Vagina (tissue), 2 donors: ENCODE measurements at regions not wholly inside any gene's neighbourhood (a gene's known extent, or its start where the extent isn't known, plus 50 kb on each side); places are given as distances from the start of the nearest gene placed in this dataset.

Source experiments
- DNase-seq, 2 donors: peaks; one replicate each; pipeline ENCODE4 v3.0.0-alpha.2; 2017; ENCODE audit errors: extremely low spot score in 2 of 2
- H3K27ac ChIP-seq: fragments of 200-600 bp; sonication (generic); one replicate; pipeline ENCODE4 v1.5.1; 2019
- H3K27me3 ChIP-seq: fragments of 200-600 bp; sonication (generic); one replicate; pipeline ENCODE4 v1.5.1; 2019
- H3K36me3 ChIP-seq, 2 donors: fragments of 200-600 bp; sonication (generic); one replicate each; pipeline ENCODE4 v1.5.1; 2017 to 2019
- H3K4me1 ChIP-seq: fragments of 200-600 bp; sonication (generic); one replicate; pipeline ENCODE4 v1.5.1; 2019
- H3K4me3 ChIP-seq, 2 donors: fragments of 200-600 bp; sonication (generic); 1 replicate in 1 of 2; 2 replicates in 1 of 2; pipeline ENCODE4 v1.5.1; 2016 to 2019
- H3K9me3 ChIP-seq: fragments of 200-600 bp; sonication (generic); one replicate; pipeline ENCODE4 v1.5.1; 2019
- POLR2A ChIP-seq, 2 donors: fragments of 450-650 bp; IDR thresholded peaks; one replicate each; pipeline ENCODE4 v1.6.1; 2017; ENCODE audit warnings: antibody characterized with exemption in 2 of 2, mild to moderate bottlenecking in 2 of 2, moderate library complexity in 2 of 2
- POLR2AphosphoS5 ChIP-seq, 2 donors: sonication (generic); formaldehyde crosslinking; IDR thresholded peaks; one replicate each; pipeline ENCODE4 v1.9.0; 2017; ENCODE audit warnings: antibody characterized with exemption in 2 of 2, mild to moderate bottlenecking in 2 of 2, low read depth in 1 of 2; ENCODE audit not compliant: insufficient read depth in 1 of 2
- intact Hi-C: fragments of 100-400 bp; cut with DNase I; formaldehyde crosslinking; loops from one replicate; pipeline ENCODE4 v1.15.1; 2023
- TF ChIP-seq, protein P1 (sequence below), 3 experiments: fragments of 450-650 bp in 2 of 3; fragments of 200-600 bp in 1 of 3; sonication (generic) in 1 of 3; IDR thresholded peaks; one replicate each; pipeline ENCODE4 v1.5.1; 2017 to 2019; ENCODE audit warnings: antibody characterized with exemption in 3 of 3, mild to moderate bottlenecking in 2 of 3, moderate library complexity in 2 of 3

DNA sequence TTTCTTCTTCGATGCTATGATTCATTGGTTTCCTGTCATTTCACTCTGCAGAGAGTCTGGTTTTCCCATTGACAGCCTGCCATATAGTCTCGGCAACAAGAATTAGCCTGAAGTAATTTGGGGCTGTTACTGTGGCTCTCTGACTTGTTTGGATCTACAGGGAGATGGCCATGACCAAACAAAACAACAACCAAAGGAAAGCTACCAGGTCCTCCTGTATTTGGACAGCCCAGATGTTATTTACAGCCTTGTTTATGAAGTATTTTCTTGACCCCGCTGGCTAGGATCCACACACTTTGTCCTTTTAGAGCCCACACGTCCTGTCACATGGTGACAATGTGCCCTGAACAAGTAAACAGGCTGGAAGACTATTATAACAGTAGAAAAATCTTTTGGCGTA, 111.4 kb upstream of the PREP start:
- no peak overlapping the region for H3K27ac ChIP-seq
- TF ChIP-seq POLR2AphosphoS5 (IDR thresholded peaks at IDR 0.05; ENCODE audit: insufficient read depth in 1 of 2, low read depth in 1 of 2) = no peak
- no peak for TF ChIP-seq POLR2A (IDR thresholded peaks at IDR 0.05)
- TF ChIP-seq, protein P1, sequence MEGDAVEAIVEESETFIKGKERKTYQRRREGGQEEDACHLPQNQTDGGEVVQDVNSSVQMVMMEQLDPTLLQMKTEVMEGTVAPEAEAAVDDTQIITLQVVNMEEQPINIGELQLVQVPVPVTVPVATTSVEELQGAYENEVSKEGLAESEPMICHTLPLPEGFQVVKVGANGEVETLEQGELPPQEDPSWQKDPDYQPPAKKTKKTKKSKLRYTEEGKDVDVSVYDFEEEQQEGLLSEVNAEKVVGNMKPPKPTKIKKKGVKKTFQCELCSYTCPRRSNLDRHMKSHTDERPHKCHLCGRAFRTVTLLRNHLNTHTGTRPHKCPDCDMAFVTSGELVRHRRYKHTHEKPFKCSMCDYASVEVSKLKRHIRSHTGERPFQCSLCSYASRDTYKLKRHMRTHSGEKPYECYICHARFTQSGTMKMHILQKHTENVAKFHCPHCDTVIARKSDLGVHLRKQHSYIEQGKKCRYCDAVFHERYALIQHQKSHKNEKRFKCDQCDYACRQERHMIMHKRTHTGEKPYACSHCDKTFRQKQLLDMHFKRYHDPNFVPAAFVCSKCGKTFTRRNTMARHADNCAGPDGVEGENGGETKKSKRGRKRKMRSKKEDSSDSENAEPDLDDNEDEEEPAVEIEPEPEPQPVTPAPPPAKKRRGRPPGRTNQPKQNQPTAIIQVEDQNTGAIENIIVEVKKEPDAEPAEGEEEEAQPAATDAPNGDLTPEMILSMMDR (IDR thresholded peaks at IDR 0.05) = no peak
- H3K9me3 ChIP-seq = no peaks in the 10 kb centered on the region
- DNase-seq = no peak
- H3K36me3 ChIP-seq = no peaks in the 10 kb centered on the region
- H3K4me1 ChIP-seq = no peaks in the 10 kb centered on the region
- no peaks in the 10 kb centered on the region for H3K27me3 ChIP-seq
- H3K4me3 ChIP-seq = no peak overlapping the region
- intact Hi-C loops = no loop called here

GRCh38 chr6:105511639-105512038, 108.8 kb upstream of the PREP start:
- no peak overlapping the region for H3K27ac ChIP-seq
- no peaks in the 10 kb centered on the region for H3K36me3 ChIP-seq
- TF ChIP-seq POLR2AphosphoS5 (IDR thresholded peaks at IDR 0.05; ENCODE audit: insufficient read depth in 1 of 2, low read depth in 1 of 2) = no peak
- TF ChIP-seq POLR2A (IDR thresholded peaks at IDR 0.05) = no peak
- TF ChIP-seq, protein P1 (IDR thresholded peaks at IDR 0.05) = no peak
- no peak for DNase-seq
- H3K4me3 ChIP-seq = no peak overlapping the region
- intact Hi-C loops = no loop called here
- no peaks in the 10 kb centered on the region for H3K9me3 ChIP-seq
- no peaks in the 10 kb centered on the region for H3K27me3 ChIP-seq
- no peaks in the 10 kb centered on the region for H3K4me1 ChIP-seq

GRCh38 chr6:105510746-105511145, 107.9 kb upstream of the PREP start:
- Histone ChIP-seq H3K4me3 (no peak overlapping the region), H3K27ac (no peak overlapping the region), H3K36me3 (no peaks in the 10 kb centered on the region), H3K4me1 (no peaks in the 10 kb centered on the region), H3K9me3 (no peaks in the 10 kb centered on the region), H3K27me3 (no peaks in the 10 kb centered on the region)
- TF ChIP-seq, protein P1 (IDR thresholded peaks at IDR 0.05) = no peak
- TF ChIP-seq POLR2A (IDR thresholded peaks at IDR 0.05) (no peak), POLR2AphosphoS5 (IDR thresholded peaks at IDR 0.05; ENCODE audit: insufficient read depth in 1 of 2, low read depth in 1 of 2) (no peak)
- intact Hi-C loops = no loop called here
- no peak for DNase-seq

- no peaks in the 10 kb centered on the region for H3K36me3 ChIP-seq
- TF ChIP-seq, protein P1 (IDR thresholded peaks at IDR 0.05) = no peak
- TF ChIP-seq POLR2AphosphoS5 (IDR thresholded peaks at IDR 0.05; ENCODE audit: insufficient read depth in 1 of 2, low read depth in 1 of 2) (no peak), POLR2A (IDR thresholded peaks at IDR 0.05) (no peak)
- H3K4me3 ChIP-seq = no peak overlapping the region
- H3K27ac ChIP-seq = no peak overlapping the region
- intact Hi-C loops = no loop called here
- no peaks in the 10 kb centered on the region for H3K4me1 ChIP-seq
- no peak for DNase-seq
- no peaks in the 10 kb centered on the region for H3K27me3 ChIP-seq
- H3K9me3 ChIP-seq = no peaks in the 10 kb centered on the region
Measured at GRCh38 chr6:105509506-105510331, 106.8 kb upstream of the PREP start.

DNA sequence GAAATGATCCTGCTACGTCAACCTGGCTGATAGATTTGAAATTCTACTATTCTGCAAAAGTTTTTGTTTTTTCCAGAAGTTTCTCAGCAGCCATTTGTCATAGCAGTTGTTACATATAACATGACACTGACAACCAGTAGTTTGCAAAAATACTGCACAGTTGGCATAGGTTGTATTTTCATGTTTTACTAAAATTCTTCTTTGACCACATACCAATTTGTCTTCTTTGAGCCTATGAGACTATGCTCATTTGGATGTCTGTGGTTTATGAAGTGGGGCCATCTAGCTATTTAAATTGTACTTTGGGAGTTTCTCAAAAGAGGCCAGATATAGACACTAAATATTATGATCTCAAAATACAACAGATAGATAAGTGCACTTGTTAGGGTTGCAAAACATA, 104.9 kb upstream of the PREP start:
- intact Hi-C loops = no loop called here
- Histone ChIP-seq H3K27ac (no peak overlapping the region), H3K4me3 (no peak overlapping the region), H3K4me1 (no peaks in the 10 kb centered on the region), H3K36me3 (no peaks in the 10 kb centered on the region), H3K9me3 (no peaks in the 10 kb centered on the region), H3K27me3 (no peaks in the 10 kb centered on the region)
- TF ChIP-seq POLR2A (IDR thresholded peaks at IDR 0.05) (no peak), POLR2AphosphoS5 (IDR thresholded peaks at IDR 0.05; ENCODE audit: insufficient read depth in 1 of 2, low read depth in 1 of 2) (no peak)
- TF ChIP-seq, protein P1 (IDR thresholded peaks at IDR 0.05) = no peak
- no peak for DNase-seq
